Smooth muscle cell (in vitro differentiated cells): ENCODE measurements at regions not wholly inside any gene's neighbourhood (a gene's known extent, or its start where the extent isn't known, plus 50 kb on each side); places are given as distances from the start of the nearest gene placed in this dataset.

Experiments
- DNase-seq: peaks from one replicate; lab custom pipeline; 2025; ENCODE audit not compliant: unreplicated experiment; lab: John Stamatoyannopoulos, UW
- H2AFZ ChIP-seq: fragments of 200-600 bp; sonication (generic); 2 replicates; pipeline ENCODE4 v1.6.0; 2016; ENCODE audit warnings: antibody characterized with exemption, low read depth, mild to moderate bottlenecking
- H3F3A ChIP-seq: fragments of 200-600 bp; sonication (generic); 2 replicates; pipeline ENCODE4 v1.6.0; 2017; ENCODE audit warnings: antibody characterized with exemption, low read depth
- H3K27ac ChIP-seq: fragments of 200-600 bp; sonication (generic); 2 replicates; pipeline ENCODE4 v1.5.1; 2016; ENCODE audit warnings: low read depth, mild to moderate bottlenecking
- H3K27me3 ChIP-seq: fragments of 200-600 bp; sonication (generic); 2 replicates; pipeline ENCODE4 v1.6.1; 2016; ENCODE audit warnings: low read depth, mild to moderate bottlenecking
- H3K36me3 ChIP-seq: fragments of 200-600 bp; sonication (generic); 2 replicates; pipeline ENCODE4 v1.5.1; 2016; ENCODE audit warnings: low read depth
- H3K4me1 ChIP-seq: fragments of 200-600 bp; sonication (generic); 2 replicates; pipeline ENCODE4 v1.5.1; 2016; ENCODE audit warnings: low read depth
- H3K4me2 ChIP-seq: fragments of 200-600 bp; sonication (generic); 2 replicates; pipeline ENCODE4 v1.6.0; 2016; ENCODE audit warnings: mild to moderate bottlenecking
- H3K4me3 ChIP-seq: fragments of 200-600 bp; sonication (generic); 2 replicates; pipeline ENCODE4 v1.5.1; 2016; ENCODE audit warnings: mild to moderate bottlenecking
- H3K79me2 ChIP-seq: fragments of 200-600 bp; sonication (generic); 2 replicates; pipeline ENCODE4 v1.6.0; 2016; ENCODE audit warnings: low read depth, mild to moderate bottlenecking
- H3K9ac ChIP-seq: fragments of 200-600 bp; sonication (generic); 2 replicates; pipeline ENCODE4 v1.6.0; 2016; ENCODE audit warnings: low read depth
- H3K9me3 ChIP-seq: fragments of 200-600 bp; sonication (generic); replicated peaks from 2 replicates; pipeline ENCODE4 v1.5.1; 2016; ENCODE audit warnings: low read depth
- H4K20me1 ChIP-seq: fragments of 200-600 bp; sonication (generic); 2 replicates; pipeline ENCODE4 v1.6.0; 2016; ENCODE audit warnings: low read depth
- WGBS: methylation state at CpG from one replicate; pipeline ENCODE4 v1.1.7; 2016; ENCODE audit warnings: low lambda C conversion rate; 5-methylcytosine and 5-hydroxymethylcytosine counted together
- TF ChIP-seq, protein P1 (sequence below): fragments of 200-600 bp; sonication (generic); IDR thresholded peaks from 2 replicates; pipeline ENCODE4 v1.5.1; 2017; ENCODE audit warnings: borderline replicate concordance, mild to moderate bottlenecking, antibody characterized with exemption; ENCODE audit not compliant: insufficient read depth, poor library complexity, severe bottlenecking

GRCh38 chr18:2168022-2168421 is 403.3 kb downstream of the METTL4 start:
- Histone ChIP-seq H3K9me3 (no peaks in the 10 kb centered on the region), H3F3A (no peaks in the 10 kb centered on the region), H3K9ac (no peak overlapping the region), H3K27ac (peak overlapping the region; percentile 27), H3K27me3 (no peaks in the 10 kb centered on the region), H3K36me3 (no peaks in the 10 kb centered on the region), H2AFZ (no peak overlapping the region), H3K79me2 (no peaks in the 10 kb centered on the region), H4K20me1 (no peaks in the 10 kb centered on the region), H3K4me1 (no peaks in the 10 kb centered on the region), H3K4me3 (no peak overlapping the region), H3K4me2 (no peak overlapping the region)
- no peak for DNase-seq
- TF ChIP-seq, protein P1, sequence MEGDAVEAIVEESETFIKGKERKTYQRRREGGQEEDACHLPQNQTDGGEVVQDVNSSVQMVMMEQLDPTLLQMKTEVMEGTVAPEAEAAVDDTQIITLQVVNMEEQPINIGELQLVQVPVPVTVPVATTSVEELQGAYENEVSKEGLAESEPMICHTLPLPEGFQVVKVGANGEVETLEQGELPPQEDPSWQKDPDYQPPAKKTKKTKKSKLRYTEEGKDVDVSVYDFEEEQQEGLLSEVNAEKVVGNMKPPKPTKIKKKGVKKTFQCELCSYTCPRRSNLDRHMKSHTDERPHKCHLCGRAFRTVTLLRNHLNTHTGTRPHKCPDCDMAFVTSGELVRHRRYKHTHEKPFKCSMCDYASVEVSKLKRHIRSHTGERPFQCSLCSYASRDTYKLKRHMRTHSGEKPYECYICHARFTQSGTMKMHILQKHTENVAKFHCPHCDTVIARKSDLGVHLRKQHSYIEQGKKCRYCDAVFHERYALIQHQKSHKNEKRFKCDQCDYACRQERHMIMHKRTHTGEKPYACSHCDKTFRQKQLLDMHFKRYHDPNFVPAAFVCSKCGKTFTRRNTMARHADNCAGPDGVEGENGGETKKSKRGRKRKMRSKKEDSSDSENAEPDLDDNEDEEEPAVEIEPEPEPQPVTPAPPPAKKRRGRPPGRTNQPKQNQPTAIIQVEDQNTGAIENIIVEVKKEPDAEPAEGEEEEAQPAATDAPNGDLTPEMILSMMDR = no peak
- 64% methylated on average over 5 of the region's 5 CpGs for WGBS

- H2AFZ ChIP-seq = no peak overlapping the region
- no peak overlapping the region for H3K27ac ChIP-seq
- H3K4me2 ChIP-seq = no peak overlapping the region
- TF ChIP-seq, protein P1 = no peak
- no peak overlapping the region for H3K4me3 ChIP-seq
- no peak overlapping the region for H3K9ac ChIP-seq
- H3K4me1 ChIP-seq = no peaks in the 10 kb centered on the region
- no peaks in the 10 kb centered on the region for H4K20me1 ChIP-seq
- no peaks in the 10 kb centered on the region for H3K9me3 ChIP-seq
- no peak for DNase-seq
- H3K27me3 ChIP-seq = no peaks in the 10 kb centered on the region
- no peaks in the 10 kb centered on the region for H3K36me3 ChIP-seq
- H3F3A ChIP-seq = no peaks in the 10 kb centered on the region
- H3K79me2 ChIP-seq = no peaks in the 10 kb centered on the region
Measured at GRCh38 chr18:2169656-2170055, 401.6 kb downstream of the METTL4 start.

- Histone ChIP-seq H3K79me2 (no peaks in the 10 kb centered on the region), H2AFZ (no peak overlapping the region), H3K36me3 (no peaks in the 10 kb centered on the region), H3K4me3 (no peak overlapping the region), H3K27me3 (no peaks in the 10 kb centered on the region), H4K20me1 (no peaks in the 10 kb centered on the region), H3K9me3 (no peaks in the 10 kb centered on the region), H3K27ac (no peak overlapping the region), H3K4me2 (no peak overlapping the region), H3K9ac (no peak overlapping the region), H3K4me1 (no peaks in the 10 kb centered on the region), H3F3A (no peaks in the 10 kb centered on the region)
- TF ChIP-seq, protein P1 = no peak
- WGBS = 49% methylated on average over 5 of the region's 5 CpGs
- DNase-seq = no peak
Measured at GRCh38 chr18:2171840-2172625, 399.3 kb downstream of the METTL4 start.

DNA sequence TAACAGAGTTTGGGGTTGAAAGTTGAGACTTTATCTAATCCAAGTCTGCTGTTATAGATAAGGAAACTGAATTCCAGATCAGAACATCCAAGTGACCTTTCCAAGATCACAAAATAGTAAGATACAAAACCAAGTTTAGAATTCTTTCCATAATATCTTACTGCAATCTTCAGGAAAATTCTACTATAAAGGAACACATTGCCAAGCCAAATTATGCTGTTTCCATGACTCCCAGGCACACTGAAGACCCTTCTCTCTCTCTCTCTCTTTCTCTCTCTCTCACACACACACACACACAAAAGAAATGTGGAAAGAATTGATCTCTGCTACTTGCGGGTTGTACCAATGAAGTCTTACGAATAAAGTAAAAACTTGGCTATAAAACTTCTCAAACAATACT is 398.4 kb downstream of the METTL4 start:
- H4K20me1 ChIP-seq = no peaks in the 10 kb centered on the region
- peak overlapping the region; percentile 39 for H3K27ac ChIP-seq
- H3K9ac ChIP-seq = no peak overlapping the region
- H3K36me3 ChIP-seq = no peaks in the 10 kb centered on the region
- H3K9me3 ChIP-seq = no peaks in the 10 kb centered on the region
- H3K4me3 ChIP-seq = no peak overlapping the region
- H3K79me2 ChIP-seq = no peaks in the 10 kb centered on the region
- TF ChIP-seq, protein P1 = no peak
- H3K4me1 ChIP-seq = no peaks in the 10 kb centered on the region
- no peaks in the 10 kb centered on the region for H3K27me3 ChIP-seq
- DNase-seq = no peak
- no peaks in the 10 kb centered on the region for H3F3A ChIP-seq
- H2AFZ ChIP-seq = peak overlapping the region; percentile 11
- H3K4me2 ChIP-seq = no peak overlapping the region
- WGBS = 89% methylated on average over 2 of the region's 2 CpGs
